K562 (cell line): ENCODE measurements at regions not wholly inside any gene's neighbourhood (a gene's known extent, or its start where the extent isn't known, plus 50 kb on each side); places are given as distances from the start of the nearest gene placed in this dataset.

ENCODE experiments used
- ATAC-seq: fragments of 200-7000 bp; cut with Tn5 transposase; 3 replicates; pipeline ENCODE4 v1.9.1; 2020; ENCODE audit warnings: moderate library complexity
- BruUV-seq: library from RNA; stranded (reverse); fragments of 400-500 nt; replicated peaks from 2 replicates; lab custom pipeline; 2021; lab: Mats Ljungman, UMichigan
- CTCF ChIA-PET: fragments of 300-600 bp; formaldehyde crosslinking; extraction: SDS; loops from one replicate; lab custom pipeline; 2021; ENCODE audit warnings: low intra/inter-chr PET ratio; lab: Yijun Ruan, JAX
- POLR2A ChIA-PET: fragments of 300-600, 350-650 bp; sonication (Branson Sonifier 250); formaldehyde crosslinking; extraction: SDS; loops from one replicate; lab custom pipeline; 2021; ENCODE audit warnings: antibody characterized with exemption, inconsistent platforms; lab: Yijun Ruan, JAX
- DNase-seq, 4 experiments: peaks; one replicate each; pipeline versions ENCODE4 v3.0.0 to v3.0.0-alpha.2; 2011 to 2018; ENCODE audit warnings: low spot score in 3 of 4, mixed read lengths in 3 of 4; ENCODE audit errors: extremely low read depth in 1 of 4
- FAIRE-seq: peaks from 2 replicates; lab custom pipeline; 2011; peaks lifted over from hg19 to GRCh38; lab: Jason Lieb, UNC
- H2AFZ ChIP-seq: 2 replicates; pipeline ENCODE4 v1.6.0; 2011; ENCODE audit warnings: low read depth, low read length, control low read depth, inconsistent platforms
- H3K27ac ChIP-seq: fragments of 200-600 bp; 3 replicates; pipeline ENCODE4 v1.8.0; 2011; ENCODE audit warnings: low read depth, mild to moderate bottlenecking, control low read depth, inconsistent platforms, low read length, moderate library complexity, mixed read lengths; ENCODE audit errors: extremely low read depth
- H3K27me3 ChIP-seq, 2 experiments: fragments of 300-600 bp in 1 of 2; 2 replicates in 1 of 2; 3 replicates in 1 of 2; pipeline versions ENCODE4 v1.6.0 to v1.8.0; 2011; ENCODE audit warnings: inconsistent platforms in 2 of 2, low read length in 2 of 2, mild to moderate bottlenecking in 1 of 2, mixed read lengths in 1 of 2, moderate library complexity in 1 of 2; ENCODE audit not compliant: control insufficient read depth in 2 of 2, insufficient read depth in 2 of 2
- H3K36me3 ChIP-seq: fragments of 300-600 bp; 3 replicates; pipeline ENCODE4 v1.8.0; 2011; ENCODE audit warnings: mild to moderate bottlenecking, low read length, inconsistent platforms; ENCODE audit not compliant: control insufficient read depth, insufficient read depth
- H3K4me1 ChIP-seq, 2 experiments: fragments of 200-600 bp in 1 of 2; replicated peaks in 1 of 2; 2 replicates in 1 of 2; 3 replicates in 1 of 2; pipeline versions ENCODE4 v1.5.1 to v1.8.0; 2011; ENCODE audit warnings: inconsistent platforms in 2 of 2, low read length in 2 of 2, mild to moderate bottlenecking in 1 of 2, mixed read lengths in 1 of 2, moderate library complexity in 1 of 2; ENCODE audit not compliant: control insufficient read depth in 2 of 2, insufficient read depth in 2 of 2
- H3K4me2 ChIP-seq: 2 replicates; pipeline ENCODE4 v1.6.1; 2011; ENCODE audit warnings: low read length, control low read depth, inconsistent platforms, mixed read lengths; ENCODE audit not compliant: insufficient read depth
- H3K4me3 ChIP-seq: fragments of 200-600 bp; sonication (generic), shearing (Covaris generic); 2 replicates; pipeline ENCODE4 v1.5.1; 2016; ENCODE audit warnings: control low read depth, inconsistent platforms
- H3K79me2 ChIP-seq: fragments of 200-600 bp; 3 replicates; pipeline ENCODE4 v1.8.0; 2011; ENCODE audit warnings: low read length, inconsistent platforms; ENCODE audit not compliant: control insufficient read depth, insufficient read depth
- H3K9ac ChIP-seq, 2 experiments: 2 replicates each; pipeline versions ENCODE4 v1.6.0 to v1.6.1; 2011; ENCODE audit warnings: low read depth in 2 of 2, low read length in 2 of 2, control low read depth in 1 of 2, inconsistent platforms in 1 of 2, mild to moderate bottlenecking in 1 of 2, mixed read lengths in 1 of 2; ENCODE audit not compliant: insufficient read depth in 1 of 2
- H3K9me1 ChIP-seq: one replicate; pipeline ENCODE4 v1.6.0; 2011; ENCODE audit warnings: inconsistent platforms, mild to moderate bottlenecking, low read length, moderate library complexity; ENCODE audit not compliant: control insufficient read depth, insufficient read depth
- H3K9me3 ChIP-seq: replicated peaks from 2 replicates; pipeline ENCODE4 v1.5.1; 2011; ENCODE audit warnings: low read depth, low read length, inconsistent platforms; ENCODE audit not compliant: control insufficient read depth, insufficient read depth
- H4K20me1 ChIP-seq: replicated peaks from 2 replicates; pipeline ENCODE4 v1.6.1; 2011; ENCODE audit warnings: low read length, inconsistent platforms, mixed read lengths; ENCODE audit not compliant: control insufficient read depth, insufficient read depth
- CREB3L1 ChIP-seq: fragments of 450-650 bp; IDR thresholded peaks from 2 replicates; pipeline ENCODE4 v1.6.1; 2014; ENCODE audit warnings: low read depth, mild to moderate bottlenecking, moderate library complexity, borderline replicate concordance
- CTCF ChIP-seq, 3 experiments: IDR thresholded peaks in 2 of 3; conservative IDR thresholded peaks in 1 of 3; 2 replicates each; pipeline ENCODE4 v1.5.1; 2011 to 2012; ENCODE audit warnings: low read length in 3 of 3, mild to moderate bottlenecking in 3 of 3, control low read depth in 2 of 3, improper control_type of control experiment in 1 of 3, inconsistent platforms in 1 of 3, low read depth in 1 of 3, mixed read lengths in 1 of 3, moderate library complexity in 1 of 3; ENCODE audit not compliant: insufficient read depth in 2 of 3
- DNMT1 ChIP-seq: fragments of 450-650 bp; IDR thresholded peaks from 2 replicates; pipeline ENCODE4 v1.6.1; 2016; ENCODE audit warnings: antibody characterized with exemption, mild to moderate bottlenecking
- FOSL1 ChIP-seq: fragments of 200-800 bp; sonication (Bioruptor generic); conservative IDR thresholded peaks from 2 replicates; pipeline ENCODE4 v1.6.1; 2016; ENCODE audit warnings: missing genetic modification characterization, missing compliant biosample characterization
- JUND ChIP-seq, 2 experiments: IDR thresholded peaks; 2 replicates in 1 of 2; 3 replicates in 1 of 2; pipeline ENCODE4 v1.6.1; 2011; ENCODE audit warnings: borderline replicate concordance in 2 of 2, low read depth in 2 of 2, low read length in 2 of 2, improper control_type of control experiment in 1 of 2, missing biosample characterization in 1 of 2, missing genetic modification characterization in 1 of 2, missing genetic modification reagents in 1 of 2
- RAD21 ChIP-seq, 2 experiments: fragments of 250-450 bp in 1 of 2; fragments of 450-650 bp in 1 of 2; sonication (Bioruptor Pico) in 1 of 2; formaldehyde crosslinking in 1 of 2; IDR thresholded peaks in 1 of 2; conservative IDR thresholded peaks in 1 of 2; 2 replicates each; pipeline versions ENCODE4 v1.4.0 to v1.8.0; 2020 to 2022; ENCODE audit warnings: mild to moderate bottlenecking in 2 of 2, moderate library complexity in 1 of 2
- RBM25 ChIP-seq: fragments of 200-400 bp; formaldehyde crosslinking; IDR thresholded peaks from 2 replicates; pipeline ENCODE4 v1.6.1; 2018; ENCODE audit warnings: low read length, low read depth, moderate library complexity; ENCODE audit not compliant: severe bottlenecking
- SMC3 ChIP-seq: conservative IDR thresholded peaks from 2 replicates; pipeline ENCODE4 v1.6.1; 2011; ENCODE audit warnings: low read depth, low read length, improper control_type of control experiment; ENCODE audit not compliant: insufficient read depth
- in situ Hi-C: fragments of 300-500 bp; cut with MboI; formaldehyde crosslinking; loops from 4 replicates; pipeline ENCODE4 v1.15.0; 2018; ENCODE audit warnings: inconsistent platforms, mixed read lengths
- intact Hi-C: fragments of 100-400 bp; cut with micrococcal nuclease; formaldehyde crosslinking; loops from 2 replicates; pipeline ENCODE4 v1.14.2; 2022

GRCh38 chr2:145484448-145485097 is 964.7 kb upstream of the ZEB2 start:
- Histone ChIP-seq H3K27me3 (no peaks in the 10 kb centered on the region), H3K4me1 (peaks cover 0 to 3% of the 10 kb centered on the region in 2 experiments; a peak in 1 of 5 replicates), H2AFZ (peak overlapping the region; percentile 44; the same call in 1 of the 2 replicates), H3K27ac (no peak overlapping the region), H3K79me2 (no peaks in the 10 kb centered on the region), H3K36me3 (no peaks in the 10 kb centered on the region), H3K9ac (no peak overlapping the region), H3K4me3 (no peak overlapping the region), H3K9me3 (no peaks in the 10 kb centered on the region), H3K4me2 (no peak overlapping the region; the same call in 1 of the 2 replicates), H4K20me1 (no peaks in the 10 kb centered on the region), H3K9me1 (no peaks in the 10 kb centered on the region)
- ATAC-seq (peak; percentile 79), DNase-seq (peak; percentile 10 to 37 (median 10)), FAIRE-seq (no peak)
- in situ Hi-C loops (no loop called here), intact Hi-C loops (loop anchor here (5.0 kb wide), 1 partner anchor 268 kb away; no protein-coding TSS in a partner anchor)
- ChIA-PET POLR2A (no interaction called here), CTCF (no interaction called here)
- BruUV-seq: no TSS peak
- TF ChIP-seq RBM25 (peak; percentile 6), SMC3 (0 out of 2 replicates have a peak, but pooled peaks have one; percentile 6), CREB3L1 (no peak), FOSL1 (tag) (peak; percentile 82), CTCF (IDR thresholded peaks at IDR 0.05 in 2 of 3, conservative IDR thresholded peaks at IDR 0.05 in 1 of 3; ENCODE audit: insufficient read depth in 2 of 3, low read depth in 1 of 3, low read length in 3 of 3) (peak in 1 of 3 experiments; percentile 38; a peak in 1 of 6 replicates), RAD21 (CRISPR knock-in tag; conservative IDR thresholded peaks at IDR 0.05 in 1 of 2, IDR thresholded peaks at IDR 0.05 in 1 of 2) (peak; percentile 33 to 60; a peak in 3 of 4 replicates), DNMT1 (no peak), JUND (IDR thresholded peaks at IDR 0.05; ENCODE audit: borderline replicate concordance, low read depth, low read length) (peak; percentile 50; the same call in 1 of the 2 replicates), JUND (tag; IDR thresholded peaks at IDR 0.05; ENCODE audit: borderline replicate concordance, low read depth, low read length) (no peak)
